ENCODE measurements at regions not wholly inside any gene's neighbourhood (a gene's known extent, or its start where the extent isn't known, plus 50 kb on each side); places are given as distances from the start of the nearest gene placed in this dataset.

DNA sequence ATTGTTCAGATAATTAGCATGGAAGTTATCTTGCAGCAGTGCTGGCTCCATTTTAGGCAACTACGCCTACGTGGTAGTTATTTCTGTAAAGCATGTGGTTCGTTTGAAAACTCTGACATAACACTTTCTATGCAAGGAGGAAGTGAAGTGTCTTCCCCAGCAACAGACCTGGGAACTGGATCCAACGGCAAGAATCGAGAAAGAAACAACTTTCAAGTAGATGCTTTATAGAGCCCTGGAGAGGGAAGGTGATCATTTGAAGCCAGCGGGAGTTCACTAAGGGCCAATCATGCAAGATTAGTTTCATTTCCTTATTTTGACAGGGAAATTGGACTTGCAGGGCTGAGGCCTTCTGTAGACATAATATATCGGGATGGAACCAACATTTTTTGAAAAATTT is 218.3 kb downstream of the ACKR3 start:
- TF ChIP-seq, protein P1, sequence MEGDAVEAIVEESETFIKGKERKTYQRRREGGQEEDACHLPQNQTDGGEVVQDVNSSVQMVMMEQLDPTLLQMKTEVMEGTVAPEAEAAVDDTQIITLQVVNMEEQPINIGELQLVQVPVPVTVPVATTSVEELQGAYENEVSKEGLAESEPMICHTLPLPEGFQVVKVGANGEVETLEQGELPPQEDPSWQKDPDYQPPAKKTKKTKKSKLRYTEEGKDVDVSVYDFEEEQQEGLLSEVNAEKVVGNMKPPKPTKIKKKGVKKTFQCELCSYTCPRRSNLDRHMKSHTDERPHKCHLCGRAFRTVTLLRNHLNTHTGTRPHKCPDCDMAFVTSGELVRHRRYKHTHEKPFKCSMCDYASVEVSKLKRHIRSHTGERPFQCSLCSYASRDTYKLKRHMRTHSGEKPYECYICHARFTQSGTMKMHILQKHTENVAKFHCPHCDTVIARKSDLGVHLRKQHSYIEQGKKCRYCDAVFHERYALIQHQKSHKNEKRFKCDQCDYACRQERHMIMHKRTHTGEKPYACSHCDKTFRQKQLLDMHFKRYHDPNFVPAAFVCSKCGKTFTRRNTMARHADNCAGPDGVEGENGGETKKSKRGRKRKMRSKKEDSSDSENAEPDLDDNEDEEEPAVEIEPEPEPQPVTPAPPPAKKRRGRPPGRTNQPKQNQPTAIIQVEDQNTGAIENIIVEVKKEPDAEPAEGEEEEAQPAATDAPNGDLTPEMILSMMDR (IDR thresholded peaks at IDR 0.05; ENCODE audit: control extremely low read depth in 1 of 3, insufficient read depth in 1 of 3, low read depth in 1 of 3, low read length in 3 of 3), result no peak
- TF ChIP-seq PHF8 (conservative IDR thresholded peaks at IDR 0.05; ENCODE audit: low read depth, low read length) (no peak), CHD2 (IDR thresholded peaks at IDR 0.05; ENCODE audit: low read length) (no peak), KDM5A (IDR thresholded peaks at IDR 0.05; ENCODE audit: low read length) (no peak), POLR2AphosphoS5 (IDR thresholded peaks at IDR 0.05; ENCODE audit: low read depth, low read length) (no peak), EZH2 (IDR thresholded peaks at IDR 0.05; ENCODE audit: low read depth, low read length, severe bottlenecking) (no peak), SIX5 (IDR thresholded peaks at IDR 0.05; ENCODE audit: low read depth, low read length) (no peak), BRCA1 (IDR thresholded peaks at IDR 0.05; ENCODE audit: low read depth, low read length) (no peak), SRF (IDR thresholded peaks at IDR 0.05; ENCODE audit: low read depth, low read length) (no peak), YY1 (IDR thresholded peaks at IDR 0.05; ENCODE audit: low read depth, low read length) (no peak), RNF2 (IDR thresholded peaks at IDR 0.05; ENCODE audit: borderline replicate concordance, low read depth, low read length, missing control alignments, poor library complexity, severe bottlenecking) (no peak), MAFK (IDR thresholded peaks at IDR 0.05; ENCODE audit: low read depth, low read length) (no peak), BACH1 (IDR thresholded peaks at IDR 0.05; ENCODE audit: low read length) (no peak)
- TF ChIP-seq, protein P2, sequence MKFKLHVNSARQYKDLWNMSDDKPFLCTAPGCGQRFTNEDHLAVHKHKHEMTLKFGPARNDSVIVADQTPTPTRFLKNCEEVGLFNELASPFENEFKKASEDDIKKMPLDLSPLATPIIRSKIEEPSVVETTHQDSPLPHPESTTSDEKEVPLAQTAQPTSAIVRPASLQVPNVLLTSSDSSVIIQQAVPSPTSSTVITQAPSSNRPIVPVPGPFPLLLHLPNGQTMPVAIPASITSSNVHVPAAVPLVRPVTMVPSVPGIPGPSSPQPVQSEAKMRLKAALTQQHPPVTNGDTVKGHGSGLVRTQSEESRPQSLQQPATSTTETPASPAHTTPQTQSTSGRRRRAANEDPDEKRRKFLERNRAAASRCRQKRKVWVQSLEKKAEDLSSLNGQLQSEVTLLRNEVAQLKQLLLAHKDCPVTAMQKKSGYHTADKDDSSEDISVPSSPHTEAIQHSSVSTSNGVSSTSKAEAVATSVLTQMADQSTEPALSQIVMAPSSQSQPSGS (IDR thresholded peaks at IDR 0.05; ENCODE audit: low read length), result no peak

Measured in H1 (cell line).